ENCODE measurements at regions not wholly inside any gene's neighbourhood (a gene's known extent, or its start where the extent isn't known, plus 50 kb on each side); places are given as distances from the start of the nearest gene placed in this dataset.

DNA sequence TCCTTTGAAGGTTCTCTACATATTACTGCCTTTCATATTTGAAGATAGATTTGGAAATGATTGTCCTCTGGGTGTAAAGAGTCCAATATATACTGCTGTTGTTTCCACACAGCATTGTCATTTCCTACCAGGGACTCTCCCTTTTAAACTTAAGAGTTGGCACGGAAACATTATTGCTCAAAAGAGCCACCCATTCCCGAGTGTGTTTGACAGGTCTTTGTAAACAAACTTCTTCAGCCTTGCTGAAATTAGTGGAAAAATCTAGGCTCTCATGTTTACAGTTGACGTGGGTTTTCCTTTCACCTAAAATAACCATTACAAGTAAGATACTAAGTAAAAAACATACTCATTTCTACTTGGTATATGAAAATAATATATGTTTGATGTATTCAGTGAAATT lies 111.4 kb upstream of the LIMCH1 start:
- Histone ChIP-seq H2BK5ac (ENCODE audit: low read depth, low read length) (no peak overlapping the region), H3K9me3 (ENCODE audit: insufficient read depth in 2 of 2, low read depth in 1 of 2, low read length in 1 of 2) (no peaks in the 10 kb centered on the region), H2AK5ac (ENCODE audit: low read depth, low read length) (no peak overlapping the region), H3K9ac (replicated peaks in 1 of 4; ENCODE audit: extremely low read depth in 1 of 4, low read depth in 3 of 4, low read length in 3 of 4) (no peak overlapping the region), H3K36me3 (ENCODE audit: control insufficient read depth in 2 of 4, insufficient read depth in 4 of 4, low read length in 3 of 4) (no peaks in the 10 kb centered on the region), H3K56ac (replicated peaks; ENCODE audit: insufficient read length, low read depth, low read length) (no peak overlapping the region), H3K18ac (ENCODE audit: extremely low read depth, low read length) (no peak overlapping the region), H2BK120ac (replicated peaks; ENCODE audit: low read depth, low read length) (no peak overlapping the region), H3K4ac (replicated peaks; ENCODE audit: insufficient read length, low read depth, low read length) (no peak overlapping the region), H3K14ac (ENCODE audit: insufficient read length) (no peak overlapping the region), H2BK12ac (ENCODE audit: low read depth, low read length) (no peak overlapping the region), H2BK15ac (ENCODE audit: low read length) (no peak overlapping the region), H2BK20ac (ENCODE audit: low read length) (no peak overlapping the region), H3K27me3 (replicated peaks in 1 of 4; ENCODE audit: control insufficient read depth in 3 of 4, extremely low read depth in 1 of 4, insufficient read depth in 3 of 4, low read length in 3 of 4) (no peaks in the 10 kb centered on the region), H3K4me2 (ENCODE audit: insufficient read depth in 1 of 2, low read depth in 2 of 2, low read length in 2 of 2) (no peak overlapping the region), H3K23me2 (ENCODE audit: low read depth, low read length) (no peaks in the 10 kb centered on the region), H2AFZ (ENCODE audit: low read length) (no peak overlapping the region), H3K4me3 (ENCODE audit: extremely low read depth in 1 of 4, insufficient read depth in 2 of 4, low read depth in 3 of 4, low read length in 4 of 4) (no peak overlapping the region), H3K79me2 (ENCODE audit: control insufficient read depth in 1 of 2, insufficient read depth in 2 of 2, low read length in 2 of 2) (no peaks in the 10 kb centered on the region), H4K5ac (ENCODE audit: insufficient read length, low read depth, low read length) (no peak overlapping the region), H3K27ac (ENCODE audit: low read depth, low read length) (no peak overlapping the region), H4K20me1 (replicated peaks in 1 of 2; ENCODE audit: control insufficient read depth in 1 of 2, insufficient read depth in 2 of 2, low read length in 2 of 2) (no peaks in the 10 kb centered on the region), H3K79me1 (ENCODE audit: low read depth, low read length) (no peaks in the 10 kb centered on the region), H3K4me1 (replicated peaks in 1 of 4; ENCODE audit: control insufficient read depth in 3 of 4, insufficient read depth in 4 of 4, low read length in 3 of 4) (peaks cover 0 to 9% (median 4%) of the 10 kb centered on the region in 4 experiments; a peak in 4 of 7 replicates), H4K91ac (replicated peaks; ENCODE audit: insufficient read length, low read length) (no peak overlapping the region), H3K23ac (ENCODE audit: insufficient read length) (no peak overlapping the region), H4K8ac (ENCODE audit: extremely low read depth, insufficient read depth, low read length) (no peak overlapping the region)
- DNase-seq (ENCODE audit: low read depth in 1 of 2, low spot score in 2 of 2) (no peak), FAIRE-seq (no peak)
- ChIA-PET POLR2A (ENCODE audit: partially characterized antibody) (no interaction called here), CTCF (ENCODE audit: partially characterized antibody) (no interaction called here)
- 79% methylated on average over 3 of the region's 3 CpGs; no CpG with 5 or more reads in 1 of the 2 experiments for WGBS, 2 experiments (ENCODE audit: extremely low coverage in 1 of 2, insufficient coverage in 1 of 2, insufficient read length in 1 of 2, insufficient replicate concordance in 2 of 2, low coverage in 1 of 2, low lambda C conversion rate in 2 of 2, missing lambda C conversion rate in 1 of 2)
- TF ChIP-seq BRCA1 (IDR thresholded peaks at IDR 0.05; ENCODE audit: low read depth, low read length) (no peak), SP1 (IDR thresholded peaks at IDR 0.05; ENCODE audit: low read depth, low read length) (no peak), HDAC6 (IDR thresholded peaks at IDR 0.05; ENCODE audit: low read depth, low read length) (no peak), USF2 (IDR thresholded peaks at IDR 0.05; ENCODE audit: low read length) (no peak)
